H1 (cell line): ENCODE measurements at regions not wholly inside any gene's neighbourhood (a gene's known extent, or its start where the extent isn't known, plus 50 kb on each side); places are given as distances from the start of the nearest gene placed in this dataset.

Experiments
- CTCF ChIA-PET: fragments of 300-600 bp; sonication (Branson Sonifier 250); formaldehyde crosslinking; loops from one replicate; lab custom pipeline; 2021; ENCODE audit not compliant: partially characterized antibody; lab: Charles Lee
- POLR2A ChIA-PET: fragments of 300-600 bp; sonication (Branson Sonifier 250); formaldehyde crosslinking; loops from one replicate; lab custom pipeline; 2021; ENCODE audit warnings: inconsistent platforms; ENCODE audit not compliant: partially characterized antibody; lab: Charles Lee
- DNase-seq, 2 experiments: peaks; one replicate each; pipeline versions ENCODE4 v3.0.0 to v3.0.0-alpha.2; 2010 to 2022; ENCODE audit warnings: low spot score in 2 of 2, low read depth in 1 of 2, mixed read lengths in 1 of 2
- FAIRE-seq: peaks from 2 replicates; lab custom pipeline; 2011; peaks lifted over from hg19 to GRCh38; lab: Jason Lieb, UNC
- H2AFZ ChIP-seq: 2 replicates; pipeline ENCODE4 v1.8.1; 2012; ENCODE audit warnings: low read length, inconsistent platforms
- H2AK5ac ChIP-seq: 2 replicates; pipeline ENCODE4 v1.6.1; 2013; ENCODE audit warnings: low read depth, low read length
- H2BK120ac ChIP-seq: replicated peaks from 2 replicates; pipeline ENCODE3; 2013; ENCODE audit warnings: low read depth, low read length, inconsistent platforms
- H2BK12ac ChIP-seq: 2 replicates; pipeline ENCODE4 v1.6.1; 2013; ENCODE audit warnings: low read depth, low read length
- H2BK15ac ChIP-seq: 2 replicates; pipeline ENCODE4 v1.6.1; 2013; ENCODE audit warnings: low read length
- H2BK20ac ChIP-seq: 2 replicates; pipeline ENCODE4 v1.6.1; 2013; ENCODE audit warnings: low read length
- H2BK5ac ChIP-seq: 2 replicates; pipeline ENCODE4 v1.6.1; 2013; ENCODE audit warnings: low read depth, low read length
- H3K14ac ChIP-seq: 2 replicates; pipeline ENCODE4 v1.6.1; 2013; ENCODE audit warnings: inconsistent platforms; ENCODE audit not compliant: insufficient read length
- H3K18ac ChIP-seq: 2 replicates; pipeline ENCODE4 v1.6.1; 2013; ENCODE audit warnings: low read length; ENCODE audit errors: extremely low read depth
- H3K23ac ChIP-seq: 2 replicates; pipeline ENCODE4 v1.6.1; 2013; ENCODE audit warnings: inconsistent platforms; ENCODE audit not compliant: insufficient read length
- H3K23me2 ChIP-seq: 2 replicates; pipeline ENCODE4 v1.6.1; 2013; ENCODE audit warnings: low read depth, low read length
- H3K27ac ChIP-seq: 2 replicates; pipeline ENCODE4 v1.6.1; 2011; ENCODE audit warnings: low read depth, low read length, inconsistent platforms
- H3K27me3 ChIP-seq, 4 experiments: replicated peaks in 1 of 4; 1 replicate in 1 of 4; 2 replicates in 3 of 4; pipeline versions ENCODE4 v1.6.1 to v1.8.1; 2011 to 2013; ENCODE audit warnings: low read length in 3 of 4, mild to moderate bottlenecking in 3 of 4, inconsistent platforms in 2 of 4, mixed read lengths in 2 of 4, moderate library complexity in 1 of 4; ENCODE audit not compliant: control insufficient read depth in 3 of 4, insufficient read depth in 3 of 4; ENCODE audit errors: extremely low read depth in 1 of 4
- H3K36me3 ChIP-seq, 4 experiments: 2 replicates each; pipeline versions ENCODE4 v1.6.1 to v1.8.1; 2011 to 2013; ENCODE audit warnings: mild to moderate bottlenecking in 4 of 4, low read length in 3 of 4, moderate library complexity in 2 of 4, control low read depth in 1 of 4, inconsistent platforms in 1 of 4; ENCODE audit not compliant: insufficient read depth in 4 of 4, control insufficient read depth in 2 of 4
- H3K4ac ChIP-seq: replicated peaks from 2 replicates; pipeline ENCODE3; 2013; ENCODE audit warnings: low read length, low read depth, mixed read lengths, inconsistent platforms; ENCODE audit not compliant: insufficient read length
- H3K4me1 ChIP-seq, 4 experiments: replicated peaks in 1 of 4; 1 replicate in 1 of 4; 2 replicates in 3 of 4; pipeline versions ENCODE4 v1.6.1 to v1.8.1; 2011 to 2013; ENCODE audit warnings: low read length in 3 of 4, inconsistent platforms in 2 of 4, mixed read lengths in 1 of 4; ENCODE audit not compliant: insufficient read depth in 4 of 4, control insufficient read depth in 3 of 4
- H3K4me2 ChIP-seq, 2 experiments: 2 replicates each; pipeline versions ENCODE4 v1.6.1 to v1.8.1; 2011 to 2013; ENCODE audit warnings: low read depth in 2 of 2, low read length in 2 of 2, control low read depth in 1 of 2, inconsistent platforms in 1 of 2, mild to moderate bottlenecking in 1 of 2; ENCODE audit not compliant: insufficient read depth in 1 of 2
- H3K4me3 ChIP-seq, 4 experiments: fragments of 200-600, 300-600 bp in 1 of 4; sonication (generic), shearing (Covaris generic), sonication (Bioruptor Twin) in 1 of 4; 2 replicates each; pipeline versions ENCODE4 v1.5.1 to v1.8.1; 2011 to 2016; ENCODE audit warnings: low read length in 4 of 4, low read depth in 3 of 4, control low read depth in 2 of 4, inconsistent platforms in 2 of 4, mild to moderate bottlenecking in 2 of 4, mixed read lengths in 1 of 4, moderate library complexity in 1 of 4; ENCODE audit not compliant: insufficient read depth in 2 of 4; ENCODE audit errors: extremely low read depth in 1 of 4
- H3K56ac ChIP-seq: replicated peaks from 2 replicates; pipeline ENCODE3; 2013; ENCODE audit warnings: low read depth, mild to moderate bottlenecking, mixed read lengths, low read length, inconsistent platforms; ENCODE audit not compliant: insufficient read length
- H3K79me1 ChIP-seq: 2 replicates; pipeline ENCODE4 v1.6.1; 2013; ENCODE audit warnings: low read depth, low read length, control low read depth
- H3K79me2 ChIP-seq, 2 experiments: 2 replicates each; pipeline versions ENCODE4 v1.6.1 to v1.8.1; 2012 to 2013; ENCODE audit warnings: low read length in 2 of 2, mild to moderate bottlenecking in 2 of 2, inconsistent platforms in 1 of 2; ENCODE audit not compliant: insufficient read depth in 2 of 2, control insufficient read depth in 1 of 2
- H3K9ac ChIP-seq, 4 experiments: replicated peaks in 1 of 4; 1 replicate in 1 of 4; 2 replicates in 3 of 4; pipeline versions ENCODE4 v1.6.1 to v1.8.1; 2011 to 2013; ENCODE audit warnings: low read depth in 3 of 4, low read length in 3 of 4, control low read depth in 2 of 4, mild to moderate bottlenecking in 2 of 4, moderate library complexity in 2 of 4, inconsistent platforms in 1 of 4; ENCODE audit errors: extremely low read depth in 1 of 4
- H3K9me3 ChIP-seq, 2 experiments: 2 replicates each; pipeline versions ENCODE4 v1.6.1 to v1.8.1; 2012 to 2013; ENCODE audit warnings: mild to moderate bottlenecking in 2 of 2, moderate library complexity in 2 of 2, control low read depth in 1 of 2, inconsistent platforms in 1 of 2, low read depth in 1 of 2, low read length in 1 of 2, mixed read lengths in 1 of 2; ENCODE audit not compliant: insufficient read depth in 2 of 2
- H4K20me1 ChIP-seq, 2 experiments: replicated peaks in 1 of 2; 2 replicates each; pipeline versions ENCODE3 to v1.8.1; 2011 to 2013; ENCODE audit warnings: inconsistent platforms in 2 of 2, low read length in 2 of 2, mild to moderate bottlenecking in 1 of 2; ENCODE audit not compliant: insufficient read depth in 2 of 2, control insufficient read depth in 1 of 2
- H4K5ac ChIP-seq: 2 replicates; pipeline ENCODE4 v1.6.1; 2013; ENCODE audit warnings: low read length, low read depth, mixed read lengths, inconsistent platforms; ENCODE audit not compliant: insufficient read length
- H4K8ac ChIP-seq: 2 replicates; pipeline ENCODE4 v1.8.0; 2013; ENCODE audit warnings: mild to moderate bottlenecking, moderate library complexity, low read length, inconsistent platforms; ENCODE audit not compliant: insufficient read depth; ENCODE audit errors: extremely low read depth
- H4K91ac ChIP-seq: replicated peaks from 2 replicates; pipeline ENCODE3; 2013; ENCODE audit warnings: low read length, mixed read lengths, inconsistent platforms; ENCODE audit not compliant: insufficient read length
- GABPA ChIP-seq: IDR thresholded peaks from 2 replicates; pipeline ENCODE4 v1.6.1; 2011; ENCODE audit warnings: mild to moderate bottlenecking, low read length, moderate library complexity, borderline replicate concordance; ENCODE audit not compliant: insufficient read depth
- RNF2 ChIP-seq: fragments of 200-900, 300-1000 bp; sonication (generic); IDR thresholded peaks from 2 replicates; pipeline ENCODE4 v1.7.1; 2016; ENCODE audit warnings: borderline replicate concordance, low read depth, mild to moderate bottlenecking, antibody characterized with exemption, low read length; ENCODE audit not compliant: poor library complexity, severe bottlenecking; ENCODE audit errors: missing control alignments
- TCF12 ChIP-seq: IDR thresholded peaks from 2 replicates; pipeline ENCODE4 v1.6.1; 2011; ENCODE audit warnings: low read depth, mild to moderate bottlenecking, low read length
- WGBS, 2 experiments: shearing (Covaris generic) in 1 of 2; methylation state at CpG; one replicate each; pipeline versions ENCODE4 v1.1.6 to v1.1.7; 2013 to 2015; ENCODE audit warnings: low lambda C conversion rate in 2 of 2, mixed read lengths in 2 of 2, inconsistent platforms in 1 of 2, low coverage in 1 of 2, missing lambda C conversion rate in 1 of 2; ENCODE audit not compliant: insufficient replicate concordance in 2 of 2, insufficient coverage in 1 of 2, insufficient read length in 1 of 2; ENCODE audit errors: extremely low coverage in 1 of 2, missing lambda C conversion rate in 1 of 2; 5-methylcytosine and 5-hydroxymethylcytosine counted together

GRCh38 chr15:61777689-61778088 lies 282.6 kb downstream of the VPS13C start:
- no peak for DNase-seq
- Histone ChIP-seq H3K56ac (no peak overlapping the region), H3K4ac (no peak overlapping the region), H3K9ac (no peak overlapping the region), H2AK5ac (no peak overlapping the region), H3K4me1 (no peaks in the 10 kb centered on the region), H4K8ac (no peak overlapping the region), H4K20me1 (no peaks in the 10 kb centered on the region), H3K18ac (no peak overlapping the region), H3K23ac (no peak overlapping the region), H3K23me2 (no peaks in the 10 kb centered on the region; the same call in 1 of the 2 replicates), H2BK15ac (no peak overlapping the region), H2BK12ac (no peak overlapping the region), H4K91ac (no peak overlapping the region), H3K27ac (no peak overlapping the region), H3K14ac (no peak overlapping the region), H3K4me2 (no peak overlapping the region), H3K27me3 (no peaks in the 10 kb centered on the region), H2BK20ac (no peak overlapping the region), H3K9me3 (no peaks in the 10 kb centered on the region), H4K5ac (no peak overlapping the region), H2BK120ac (no peak overlapping the region), H2BK5ac (no peak overlapping the region), H3K79me2 (no peaks in the 10 kb centered on the region), H2AFZ (no peak overlapping the region), H3K36me3 (no peaks in the 10 kb centered on the region), H3K79me1 (no peaks in the 10 kb centered on the region), H3K4me3 (no peak overlapping the region)
- ChIA-PET POLR2A (no interaction called here), CTCF (interaction anchor here (0.8 kb wide), 1 partner anchor 8 kb away, joined by 3 read pairs; no protein-coding TSS in a partner anchor)
- TF ChIP-seq TCF12 (no peak), GABPA (no peak), RNF2 (no peak)
- FAIRE-seq, result no peak
- 91% methylated on average over 4 of the region's 4 CpGs; no CpG with 5 or more reads in 1 of the 2 experiments for WGBS, 2 experiments
